ENCODE measurements at regions not wholly inside any gene's neighbourhood (a gene's known extent, or its start where the extent isn't known, plus 50 kb on each side); places are given as distances from the start of the nearest gene placed in this dataset.

GRCh38 chr14:97178781-97179180, 381.6 kb downstream of the VRK1 start:
- no peaks in the 10 kb centered on the region for H3K27me3 ChIP-seq (ENCODE audit: control insufficient read depth, insufficient read depth, low read length)
- H3K9me3 ChIP-seq (ENCODE audit: control insufficient read depth, low read depth, low read length) = no peaks in the 10 kb centered on the region
- 100% methylated on average over 1 of the region's 5 CpGs for WGBS (ENCODE audit: insufficient coverage, low lambda C conversion rate)
- H3K4me3 ChIP-seq (ENCODE audit: low read length) = no peak overlapping the region
- no peaks in the 10 kb centered on the region for H3K4me1 ChIP-seq (ENCODE audit: control insufficient read depth, insufficient read depth, low read length)
- H3K36me3 ChIP-seq (ENCODE audit: control insufficient read depth, insufficient read depth, low read length) = no peaks in the 10 kb centered on the region
- DNase-seq = no peak
- H3K27ac ChIP-seq (ENCODE audit: low read length) = no peak overlapping the region

- WGBS (ENCODE audit: insufficient coverage, low lambda C conversion rate) = no CpG with 5 or more reads among the region's 3 CpGs
- no peaks in the 10 kb centered on the region for H3K27me3 ChIP-seq (ENCODE audit: control insufficient read depth, insufficient read depth, low read length)
- H3K36me3 ChIP-seq (ENCODE audit: control insufficient read depth, insufficient read depth, low read length) = no peaks in the 10 kb centered on the region
- H3K4me3 ChIP-seq (ENCODE audit: low read length) = no peak overlapping the region
- H3K27ac ChIP-seq (ENCODE audit: low read length) = no peak overlapping the region
- no peak for DNase-seq
- H3K9me3 ChIP-seq (ENCODE audit: control insufficient read depth, low read depth, low read length) = no peaks in the 10 kb centered on the region
- H3K4me1 ChIP-seq (ENCODE audit: control insufficient read depth, insufficient read depth, low read length) = no peaks in the 10 kb centered on the region
Measured at GRCh38 chr14:97179573-97179972, 382.4 kb downstream of the VRK1 start.

GRCh38 chr14:97180304-97181200, 383.4 kb downstream of the VRK1 start:
- Histone ChIP-seq H3K4me1 (ENCODE audit: control insufficient read depth, insufficient read depth, low read length) (no peaks in the 10 kb centered on the region), H3K27ac (ENCODE audit: low read length) (no peak overlapping the region), H3K27me3 (ENCODE audit: control insufficient read depth, insufficient read depth, low read length) (no peaks in the 10 kb centered on the region), H3K9me3 (ENCODE audit: control insufficient read depth, low read depth, low read length) (no peaks in the 10 kb centered on the region), H3K4me3 (ENCODE audit: low read length) (no peak overlapping the region), H3K36me3 (ENCODE audit: control insufficient read depth, insufficient read depth, low read length) (no peaks in the 10 kb centered on the region)
- no CpG with 5 or more reads among the region's 32 CpGs for WGBS (ENCODE audit: insufficient coverage, low lambda C conversion rate)
- no peak for DNase-seq

GRCh38 chr14:97185186-97185585, 388.0 kb downstream of the VRK1 start:
- WGBS (ENCODE audit: insufficient coverage, low lambda C conversion rate) = 0% methylated on average over 2 of the region's 6 CpGs
- Histone ChIP-seq H3K4me3 (ENCODE audit: low read length) (no peak overlapping the region), H3K9me3 (ENCODE audit: control insufficient read depth, low read depth, low read length) (no peaks in the 10 kb centered on the region), H3K27ac (ENCODE audit: low read length) (no peak overlapping the region), H3K36me3 (ENCODE audit: control insufficient read depth, insufficient read depth, low read length) (no peaks in the 10 kb centered on the region), H3K27me3 (ENCODE audit: control insufficient read depth, insufficient read depth, low read length) (no peaks in the 10 kb centered on the region), H3K4me1 (ENCODE audit: control insufficient read depth, insufficient read depth, low read length) (no peaks in the 10 kb centered on the region)
- DNase-seq = no peak

- Histone ChIP-seq H3K4me3 (ENCODE audit: low read length) (no peak overlapping the region), H3K36me3 (ENCODE audit: control insufficient read depth, insufficient read depth, low read length) (no peaks in the 10 kb centered on the region), H3K27me3 (ENCODE audit: control insufficient read depth, insufficient read depth, low read length) (no peaks in the 10 kb centered on the region), H3K9me3 (ENCODE audit: control insufficient read depth, low read depth, low read length) (no peaks in the 10 kb centered on the region), H3K27ac (ENCODE audit: low read length) (no peak overlapping the region), H3K4me1 (ENCODE audit: control insufficient read depth, insufficient read depth, low read length) (no peaks in the 10 kb centered on the region)
- no CpG with 5 or more reads among the region's 2 CpGs for WGBS (ENCODE audit: insufficient coverage, low lambda C conversion rate)
- no peak for DNase-seq
Measured at GRCh38 chr14:97187916-97188315, 390.7 kb downstream of the VRK1 start.

- no peaks in the 10 kb centered on the region for H3K9me3 ChIP-seq (ENCODE audit: control insufficient read depth, low read depth, low read length)
- no peak overlapping the region for H3K27ac ChIP-seq (ENCODE audit: low read length)
- H3K4me1 ChIP-seq (ENCODE audit: control insufficient read depth, insufficient read depth, low read length) = no peaks in the 10 kb centered on the region
- WGBS (ENCODE audit: insufficient coverage, low lambda C conversion rate) = no CpG with 5 or more reads among the region's 4 CpGs
- H3K4me3 ChIP-seq (ENCODE audit: low read length) = no peak overlapping the region
- no peak for DNase-seq
- no peaks in the 10 kb centered on the region for H3K27me3 ChIP-seq (ENCODE audit: control insufficient read depth, insufficient read depth, low read length)
- no peaks in the 10 kb centered on the region for H3K36me3 ChIP-seq (ENCODE audit: control insufficient read depth, insufficient read depth, low read length)
Measured at GRCh38 chr14:97196336-97196735, 399.2 kb downstream of the VRK1 start.

GRCh38 chr14:97198813-97199212, 401.6 kb downstream of the VRK1 start:
- no peaks in the 10 kb centered on the region for H3K27me3 ChIP-seq (ENCODE audit: control insufficient read depth, insufficient read depth, low read length)
- no peak overlapping the region for H3K27ac ChIP-seq (ENCODE audit: low read length)
- H3K4me3 ChIP-seq (ENCODE audit: low read length) = no peak overlapping the region
- no peaks in the 10 kb centered on the region for H3K4me1 ChIP-seq (ENCODE audit: control insufficient read depth, insufficient read depth, low read length)
- H3K9me3 ChIP-seq (ENCODE audit: control insufficient read depth, low read depth, low read length) = no peaks in the 10 kb centered on the region
- no peak for DNase-seq
- H3K36me3 ChIP-seq (ENCODE audit: control insufficient read depth, insufficient read depth, low read length) = no peaks in the 10 kb centered on the region

GRCh38 chr14:97200245-97200644, 403.1 kb downstream of the VRK1 start:
- Histone ChIP-seq H3K27me3 (ENCODE audit: control insufficient read depth, insufficient read depth, low read length) (no peaks in the 10 kb centered on the region), H3K9me3 (ENCODE audit: control insufficient read depth, low read depth, low read length) (no peaks in the 10 kb centered on the region), H3K36me3 (ENCODE audit: control insufficient read depth, insufficient read depth, low read length) (no peaks in the 10 kb centered on the region), H3K27ac (ENCODE audit: low read length) (no peak overlapping the region), H3K4me3 (ENCODE audit: low read length) (no peak overlapping the region), H3K4me1 (ENCODE audit: control insufficient read depth, insufficient read depth, low read length) (no peaks in the 10 kb centered on the region)
- WGBS (ENCODE audit: insufficient coverage, low lambda C conversion rate) = 70% methylated on average over 2 of the region's 4 CpGs
- no peak for DNase-seq

- no peaks in the 10 kb centered on the region for H3K4me1 ChIP-seq (ENCODE audit: control insufficient read depth, insufficient read depth, low read length)
- H3K27me3 ChIP-seq (ENCODE audit: control insufficient read depth, insufficient read depth, low read length) = no peaks in the 10 kb centered on the region
- no peaks in the 10 kb centered on the region for H3K9me3 ChIP-seq (ENCODE audit: control insufficient read depth, low read depth, low read length)
- H3K27ac ChIP-seq (ENCODE audit: low read length) = no peak overlapping the region
- WGBS (ENCODE audit: insufficient coverage, low lambda C conversion rate) = no CpG with 5 or more reads among the region's 11 CpGs
- H3K4me3 ChIP-seq (ENCODE audit: low read length) = no peak overlapping the region
- no peaks in the 10 kb centered on the region for H3K36me3 ChIP-seq (ENCODE audit: control insufficient read depth, insufficient read depth, low read length)
- no peak for DNase-seq
Measured at GRCh38 chr14:97206916-97207315, 409.7 kb downstream of the VRK1 start.

GRCh38 chr14:97210202-97210601, 413.0 kb downstream of the VRK1 start:
- Histone ChIP-seq H3K4me1 (ENCODE audit: control insufficient read depth, insufficient read depth, low read length) (no peaks in the 10 kb centered on the region), H3K9me3 (ENCODE audit: control insufficient read depth, low read depth, low read length) (no peaks in the 10 kb centered on the region), H3K36me3 (ENCODE audit: control insufficient read depth, insufficient read depth, low read length) (no peaks in the 10 kb centered on the region), H3K4me3 (ENCODE audit: low read length) (no peak overlapping the region), H3K27me3 (ENCODE audit: control insufficient read depth, insufficient read depth, low read length) (peaks cover 3% of the 10 kb centered on the region), H3K27ac (ENCODE audit: low read length) (no peak overlapping the region)
- no peak for DNase-seq
- no CpG with 5 or more reads among the region's 1 CpG for WGBS (ENCODE audit: insufficient coverage, low lambda C conversion rate)

- no peak overlapping the region for H3K4me3 ChIP-seq (ENCODE audit: low read length)
- peaks cover 8% of the 10 kb centered on the region for H3K27me3 ChIP-seq (ENCODE audit: control insufficient read depth, insufficient read depth, low read length)
- H3K9me3 ChIP-seq (ENCODE audit: control insufficient read depth, low read depth, low read length) = no peaks in the 10 kb centered on the region
- no peak overlapping the region for H3K27ac ChIP-seq (ENCODE audit: low read length)
- WGBS (ENCODE audit: insufficient coverage, low lambda C conversion rate) = no CpG with 5 or more reads among the region's 2 CpGs
- no peaks in the 10 kb centered on the region for H3K4me1 ChIP-seq (ENCODE audit: control insufficient read depth, insufficient read depth, low read length)
- no peak for DNase-seq
- H3K36me3 ChIP-seq (ENCODE audit: control insufficient read depth, insufficient read depth, low read length) = no peaks in the 10 kb centered on the region
Measured at GRCh38 chr14:97212399-97212798, 415.2 kb downstream of the VRK1 start.
